ENCODE measurements at regions not wholly inside any gene's neighbourhood (a gene's known extent, or its start where the extent isn't known, plus 50 kb on each side); places are given as distances from the start of the nearest gene placed in this dataset.

GRCh38 chr18:29084120-29084519 lies 907.2 kb upstream of the CDH2 start:
- TF ChIP-seq KAT2A (conservative IDR thresholded peaks at IDR 0.05; ENCODE audit: control insufficient read depth, low read depth, low read length) (no peak), SUZ12 (IDR thresholded peaks at IDR 0.05; ENCODE audit: unreplicated experiment) (no peak), PBX3 (IDR thresholded peaks at IDR 0.05; ENCODE audit: insufficient replicate concordance, low read depth, low read length) (no peak), HDAC2 (IDR thresholded peaks at IDR 0.05) (no peak), RAD21 (IDR thresholded peaks at IDR 0.05; ENCODE audit: insufficient read depth, low read depth, low read length) (no peak), EZH2 (IDR thresholded peaks at IDR 0.05; ENCODE audit: borderline replicate concordance, control insufficient read depth, low read depth, low read length) (no peak), NBN (IDR thresholded peaks at IDR 0.05) (no peak), FOXM1 (IDR thresholded peaks at IDR 0.05; ENCODE audit: low read depth, low read length) (no peak), RFX5 (IDR thresholded peaks at IDR 0.05; ENCODE audit: low read depth, low read length) (no peak), REST (IDR thresholded peaks at IDR 0.05; ENCODE audit: low read depth, low read length) (no peak), BCLAF1 (IDR thresholded peaks at IDR 0.05) (no peak)
